Left ventricle myocardium inferior (tissue), 1 donor: ENCODE measurements at regions not wholly inside any gene's neighbourhood (a gene's known extent, or its start where the extent isn't known, plus 50 kb on each side); places are given as distances from the start of the nearest gene placed in this dataset.
"Not testable (repeated sequence)": the region's sequence is repeated elsewhere in the genome, so short reads cannot be mapped to it uniquely, and the experiment has no call there.

ENCODE experiments used
- DNase-seq: peaks from one replicate; pipeline ENCODE4 v3.0.0-alpha.2; 2020
- H3K27ac ChIP-seq: fragments of 200-600 bp; replicated peaks from 2 replicates; pipeline ENCODE4 v1.8.0; 2021
- H3K27me3 ChIP-seq: fragments of 200-600 bp; 2 replicates; pipeline ENCODE4 v1.8.0; 2021; ENCODE audit warnings: low read depth
- H3K36me3 ChIP-seq: fragments of 200-600 bp; 2 replicates; pipeline ENCODE4 v1.8.0; 2021
- H3K4me1 ChIP-seq: fragments of 200-600 bp; 2 replicates; pipeline ENCODE4 v1.8.0; 2021
- H3K4me3 ChIP-seq: fragments of 200-600 bp; 2 replicates; pipeline ENCODE4 v1.8.0; 2021; ENCODE audit warnings: mild to moderate bottlenecking, moderate library complexity
- H3K9me3 ChIP-seq: fragments of 200-600 bp; replicated peaks from 2 replicates; pipeline ENCODE4 v1.8.0; 2021
- CTCF ChIP-seq: fragments of 200-600 bp; IDR thresholded peaks from 2 replicates; pipeline ENCODE4 v1.8.0; 2021; ENCODE audit warnings: antibody characterized with exemption, mild to moderate bottlenecking, borderline replicate concordance
- intact Hi-C: fragments of 100-400 bp; cut with micrococcal nuclease; formaldehyde crosslinking; loops from one replicate; pipeline ENCODE4 v1.11.0; 2022
- donor health status: DM: no; HTN: yes; CAD: no; lungs with severe emphysema.

- peaks cover 60% of the 10 kb centered on the region for H3K27me3 ChIP-seq
- TF ChIP-seq CTCF: no peak
Measured at GRCh38 chr17:77037943-77038342, 102.8 kb upstream of the SEC14L1 start.

GRCh38 chr17:77038884-77039555 lies 101.7 kb upstream of the SEC14L1 start:
- intact Hi-C loops: no loop called here
- Histone ChIP-seq H3K4me1 (peaks cover 5% of the 10 kb centered on the region), H3K9me3 (no peaks in the 10 kb centered on the region), H3K36me3 (no peaks in the 10 kb centered on the region), H3K27ac (no peak overlapping the region), H3K4me3 (no peak overlapping the region), H3K27me3 (peaks cover 60% of the 10 kb centered on the region)
- DNase-seq: no peak
- no peak for TF ChIP-seq CTCF

More at GRCh38 chr17:77037943-77038342, 102.8 kb upstream of the SEC14L1 start:
- no peak overlapping the region for H3K4me3 ChIP-seq
- no peak for DNase-seq
- no peak overlapping the region for H3K27ac ChIP-seq
- intact Hi-C loops: no loop called here
- H3K4me1 ChIP-seq: peaks cover 5% of the 10 kb centered on the region
- H3K36me3 ChIP-seq: no peaks in the 10 kb centered on the region
- no peaks in the 10 kb centered on the region for H3K9me3 ChIP-seq

DNA sequence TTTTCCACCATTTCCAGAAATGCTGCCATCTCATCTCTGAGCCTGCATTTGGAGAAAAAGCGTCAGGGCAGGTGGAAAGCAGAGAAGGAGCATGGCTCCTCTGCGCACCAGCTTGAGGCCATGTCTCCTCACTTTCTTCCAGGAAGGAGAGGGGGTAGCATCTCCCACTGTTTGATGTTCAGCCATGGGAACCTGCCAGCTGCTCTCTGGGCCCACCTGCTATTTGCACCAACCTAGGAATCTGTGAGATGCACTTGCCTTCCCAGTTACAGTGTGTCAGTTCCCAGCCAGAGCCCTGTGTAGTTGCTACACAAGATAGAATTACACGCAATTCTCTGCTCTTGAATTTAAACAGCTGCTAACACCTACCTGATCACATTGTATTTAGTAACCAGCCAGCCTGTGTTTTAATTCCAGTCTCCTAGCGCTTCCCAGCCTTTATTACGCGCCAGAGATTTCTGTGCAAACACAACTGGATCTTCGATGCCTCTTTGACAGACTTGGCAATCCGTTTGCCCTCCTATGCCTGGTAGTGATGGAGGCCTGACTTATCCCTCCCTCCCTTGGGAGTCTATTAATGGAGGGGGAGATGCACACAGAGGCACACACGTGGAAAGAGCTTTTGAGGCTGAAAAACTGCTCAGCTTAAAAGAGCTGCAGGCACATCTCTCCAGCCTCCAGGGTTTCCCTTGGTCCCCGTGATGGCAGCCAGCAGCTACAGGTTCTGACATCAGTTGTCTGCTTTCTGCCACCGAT lies 98.1 kb upstream of the SEC14L1 start:
- Histone ChIP-seq H3K4me1 (no peaks in the 10 kb centered on the region), H3K9me3 (no peaks in the 10 kb centered on the region), H3K27ac (no peak overlapping the region), H3K4me3 (no peak overlapping the region), H3K36me3 (no peaks in the 10 kb centered on the region), H3K27me3 (peaks cover 34% of the 10 kb centered on the region)
- intact Hi-C loops: no loop called here
- DNase-seq: no peak
- TF ChIP-seq CTCF: no peak

DNA sequence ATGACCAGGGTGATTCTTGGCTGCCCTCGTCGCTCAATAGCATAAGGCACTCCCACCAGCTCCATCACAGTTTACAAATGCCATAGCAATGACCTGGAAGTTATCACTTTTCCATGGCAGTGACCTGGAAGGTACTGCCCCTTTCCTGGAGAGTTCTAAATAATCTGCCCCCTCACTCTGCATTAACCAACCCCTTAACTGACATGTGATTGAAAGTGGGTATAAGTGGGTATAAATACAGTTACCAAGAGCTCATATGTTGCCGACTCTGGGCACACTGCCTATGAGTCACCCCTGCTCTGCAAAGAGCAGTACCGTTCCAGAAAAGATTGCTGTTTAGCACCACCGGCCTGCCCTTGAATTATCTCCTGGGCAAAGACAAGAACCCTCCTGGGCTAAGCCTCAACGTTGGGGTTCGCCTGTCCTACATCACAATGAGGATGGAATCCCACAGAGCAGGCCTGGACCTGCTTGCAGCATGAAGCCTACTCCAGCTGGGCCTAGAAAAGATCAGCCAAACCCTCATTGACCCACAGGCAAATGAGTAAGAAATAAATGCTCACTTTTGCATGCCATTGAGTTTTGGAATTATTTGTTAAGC lies 95.2 kb upstream of the SEC14L1 start:
- peaks cover 45% of the 10 kb centered on the region for H3K27me3 ChIP-seq
- H3K9me3 ChIP-seq: no peaks in the 10 kb centered on the region
- no peak for TF ChIP-seq CTCF
- intact Hi-C loops: no loop called here
- H3K27ac ChIP-seq: no peak overlapping the region
- no peak for DNase-seq
- H3K4me3 ChIP-seq: no peak overlapping the region
- no peaks in the 10 kb centered on the region for H3K4me1 ChIP-seq
- no peaks in the 10 kb centered on the region for H3K36me3 ChIP-seq

DNA sequence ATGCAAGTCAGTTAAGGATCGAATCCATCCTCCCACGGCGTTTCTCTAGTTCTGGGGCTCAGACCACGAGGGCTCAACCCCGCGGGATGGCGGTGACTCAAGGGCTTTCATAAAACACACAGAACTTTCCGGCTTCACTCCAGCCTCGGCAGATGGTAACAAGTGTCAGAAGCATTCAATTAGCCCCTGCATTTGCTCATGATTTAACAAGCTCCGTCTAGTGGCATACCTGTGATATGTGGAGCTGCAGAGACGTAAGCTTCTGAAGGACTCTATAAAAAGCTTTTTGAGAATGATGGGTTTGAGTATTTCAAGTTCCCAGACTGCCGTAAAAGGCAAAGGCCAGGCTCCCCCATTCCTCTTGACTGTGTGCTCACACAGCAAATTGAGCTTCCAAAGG lies 91.3 kb upstream of the SEC14L1 start:
- H3K4me1 ChIP-seq: no peaks in the 10 kb centered on the region
- intact Hi-C loops: no loop called here
- H3K36me3 ChIP-seq: no peaks in the 10 kb centered on the region
- no peak overlapping the region for H3K4me3 ChIP-seq
- H3K9me3 ChIP-seq: no peaks in the 10 kb centered on the region
- TF ChIP-seq CTCF: no peak
- no peak for DNase-seq
- H3K27ac ChIP-seq: no peak overlapping the region
- peaks cover 73% of the 10 kb centered on the region for H3K27me3 ChIP-seq

GRCh38 chr17:77050901-77051300 lies 89.9 kb upstream of the SEC14L1 start:
- not testable (repeated sequence) for H3K4me1 ChIP-seq, DNase-seq, H3K4me3 ChIP-seq, H3K36me3 ChIP-seq, H3K9me3 ChIP-seq, H3K27ac ChIP-seq
- H3K27me3 ChIP-seq: peaks cover 88% of the 10 kb centered on the region
- intact Hi-C loops: loop anchor here (5.0 kb wide), 1 partner anchor 179 kb away; no protein-coding TSS in a partner anchor
